T-helper 2 cell treated with Interferon-gamma antibody and Interleukin-4, amounts not matched to agents 5 μg/mL and 100 μg/mL, for 36 hours (primary cell): ENCODE measurements at regions not wholly inside any gene's neighbourhood (a gene's known extent, or its start where the extent isn't known, plus 50 kb on each side); places are given as distances from the start of the nearest gene placed in this dataset.

ENCODE experiments used
- DNase-seq: peaks from one replicate; pipeline ENCODE4 v3.0.0; 2021; ENCODE audit warnings: low spot score
- H3K27ac Mint-ChIP-seq: one replicate; pipeline ENCODE4 v1.8.0; 2021; ENCODE audit warnings: mild to moderate bottlenecking, mixed read lengths
- H3K27me3 Mint-ChIP-seq: one replicate; pipeline ENCODE4 v1.8.0; 2021; ENCODE audit warnings: low read depth, mixed read lengths
- H3K36me3 Mint-ChIP-seq: one replicate; pipeline ENCODE4 v1.8.0; 2021; ENCODE audit warnings: low read depth, mixed read lengths
- H3K4me1 Mint-ChIP-seq: one replicate; pipeline ENCODE4 v1.8.0; 2021; ENCODE audit warnings: low read depth, mixed read lengths
- H3K4me3 Mint-ChIP-seq: one replicate; pipeline ENCODE4 v1.8.0; 2022; ENCODE audit warnings: mild to moderate bottlenecking, moderate library complexity, mixed read lengths
- H3K9me3 Mint-ChIP-seq: one replicate; pipeline ENCODE4 v1.8.0; 2021; ENCODE audit warnings: mixed read lengths

- Mint-ChIP-seq H3K27ac (no peak overlapping the region), H3K27me3 (no peaks in the 10 kb centered on the region), H3K9me3 (peaks cover 47% of the 10 kb centered on the region), H3K4me3 (no peak overlapping the region), H3K36me3 (no peaks in the 10 kb centered on the region), H3K4me1 (no peaks in the 10 kb centered on the region)
- no peak for DNase-seq
Observed at GRCh38 chr16:64017796-64018195, 1104.1 kb downstream of the CDH11 start.

GRCh38 chr16:64013856-64014255 is 1108.0 kb downstream of the CDH11 start:
- H3K9me3 Mint-ChIP-seq, result peaks cover 57% of the 10 kb centered on the region
- H3K36me3 Mint-ChIP-seq, result no peaks in the 10 kb centered on the region
- no peaks in the 10 kb centered on the region for H3K4me1 Mint-ChIP-seq
- H3K27ac Mint-ChIP-seq, result no peak overlapping the region
- H3K4me3 Mint-ChIP-seq, result no peak overlapping the region
- H3K27me3 Mint-ChIP-seq, result no peaks in the 10 kb centered on the region
- no peak for DNase-seq

DNA sequence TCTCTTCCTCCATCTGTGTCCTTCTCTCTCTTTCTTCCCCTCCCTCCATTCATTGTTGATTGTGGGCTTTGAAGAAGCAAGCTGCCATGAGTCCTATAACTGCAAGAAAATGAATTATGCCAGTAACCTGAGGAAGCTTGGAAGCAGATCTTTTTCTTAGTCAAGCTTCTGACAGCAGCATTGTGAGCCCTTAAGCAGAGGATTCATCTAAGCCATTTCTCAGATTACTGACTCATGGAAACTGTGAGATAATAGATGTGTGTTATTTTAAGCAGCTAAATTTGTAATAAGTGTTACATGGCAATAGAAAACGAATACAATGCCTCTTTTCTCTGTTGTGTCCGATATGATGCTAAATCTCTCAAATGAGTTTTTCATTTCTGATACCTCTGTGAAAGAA is 1109.7 kb downstream of the CDH11 start:
- Mint-ChIP-seq H3K36me3 (no peaks in the 10 kb centered on the region), H3K4me1 (no peaks in the 10 kb centered on the region), H3K9me3 (peaks cover 64% of the 10 kb centered on the region), H3K27ac (no peak overlapping the region), H3K27me3 (no peaks in the 10 kb centered on the region), H3K4me3 (no peak overlapping the region)
- DNase-seq, result no peak

- Mint-ChIP-seq H3K36me3 (no peaks in the 10 kb centered on the region), H3K27ac (no peak overlapping the region), H3K27me3 (no peaks in the 10 kb centered on the region), H3K9me3 (peaks cover 59% of the 10 kb centered on the region), H3K4me3 (no peak overlapping the region), H3K4me1 (no peaks in the 10 kb centered on the region)
- DNase-seq, result no peak
Observed at GRCh38 chr16:64011650-64012049, 1110.2 kb downstream of the CDH11 start.

DNA sequence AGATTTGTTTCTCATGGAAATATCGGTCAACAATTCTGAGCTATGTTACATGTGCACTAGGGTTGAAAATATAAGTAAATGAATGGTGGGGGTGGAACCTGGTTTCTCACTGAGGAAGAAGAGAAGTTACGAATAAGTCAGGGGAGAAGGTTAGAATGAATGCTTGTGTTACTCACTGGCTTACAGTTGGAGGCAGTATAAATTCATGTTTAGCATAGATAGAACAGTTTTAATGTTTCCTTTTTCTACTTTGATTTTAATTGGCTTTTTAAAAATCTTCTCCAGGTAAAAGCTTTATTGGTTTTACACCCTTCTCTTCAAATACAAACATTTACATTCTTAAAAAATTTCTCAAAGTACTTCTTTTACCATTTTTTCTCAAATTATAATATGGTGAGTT is 1113.7 kb downstream of the CDH11 start:
- no peak overlapping the region for H3K4me3 Mint-ChIP-seq
- H3K9me3 Mint-ChIP-seq, result peaks cover 46% of the 10 kb centered on the region
- no peak overlapping the region for H3K27ac Mint-ChIP-seq
- H3K27me3 Mint-ChIP-seq, result no peaks in the 10 kb centered on the region
- no peaks in the 10 kb centered on the region for H3K4me1 Mint-ChIP-seq
- DNase-seq, result no peak
- H3K36me3 Mint-ChIP-seq, result no peaks in the 10 kb centered on the region

GRCh38 chr16:64004116-64004515 is 1117.7 kb downstream of the CDH11 start:
- Mint-ChIP-seq H3K4me1 (no peaks in the 10 kb centered on the region), H3K27ac (no peak overlapping the region), H3K4me3 (no peak overlapping the region), H3K27me3 (no peaks in the 10 kb centered on the region), H3K9me3 (peaks cover 46% of the 10 kb centered on the region), H3K36me3 (no peaks in the 10 kb centered on the region)
- DNase-seq, result no peak

DNA sequence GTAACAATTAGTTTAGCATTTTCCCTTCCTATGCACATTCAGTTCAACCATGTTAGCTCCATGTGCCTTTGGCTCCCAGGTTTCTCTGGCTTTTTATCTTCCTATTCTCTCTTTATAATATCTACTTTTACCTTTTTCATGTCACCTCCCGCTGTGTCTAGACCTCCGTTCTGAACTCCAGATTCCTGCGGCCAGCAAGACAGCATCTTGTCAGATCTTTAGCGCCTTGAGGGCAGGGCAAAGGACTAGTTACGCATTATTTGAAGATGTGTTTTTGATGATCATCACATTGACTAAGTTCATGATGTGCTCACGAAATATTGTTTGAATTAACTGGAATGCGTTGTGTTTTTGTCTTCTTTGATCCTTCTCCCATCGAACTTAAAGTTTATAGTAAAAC is 1126.8 kb downstream of the CDH11 start:
- Mint-ChIP-seq H3K4me3 (no peak overlapping the region), H3K9me3 (peaks cover 59% of the 10 kb centered on the region), H3K27me3 (no peaks in the 10 kb centered on the region), H3K27ac (no peak overlapping the region), H3K36me3 (no peaks in the 10 kb centered on the region), H3K4me1 (no peaks in the 10 kb centered on the region)
- DNase-seq, result no peak

DNA sequence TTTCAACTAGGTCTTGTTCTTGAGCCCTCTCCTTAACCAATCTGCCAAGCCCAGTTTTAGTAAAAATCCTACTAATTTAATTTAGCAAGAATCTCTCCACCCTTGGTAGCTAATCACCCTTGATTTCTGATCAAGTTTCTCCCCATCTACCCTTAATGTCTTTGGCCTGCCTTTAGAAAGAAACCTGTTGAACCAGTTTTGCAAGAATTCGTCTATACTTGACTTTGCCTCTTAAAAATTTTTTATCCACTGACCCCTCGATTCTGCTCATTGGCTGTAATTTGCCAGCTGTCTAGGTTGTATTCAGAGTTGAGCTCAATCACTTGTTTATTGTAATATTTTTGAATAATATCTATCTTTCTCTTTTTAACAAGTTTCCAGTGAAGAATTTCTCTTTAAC is 1138.5 kb downstream of the CDH11 start:
- H3K4me3 Mint-ChIP-seq, result no peak overlapping the region
- DNase-seq, result no peak
- H3K36me3 Mint-ChIP-seq, result no peaks in the 10 kb centered on the region
- H3K27ac Mint-ChIP-seq, result no peak overlapping the region
- H3K27me3 Mint-ChIP-seq, result no peaks in the 10 kb centered on the region
- no peaks in the 10 kb centered on the region for H3K4me1 Mint-ChIP-seq
- peaks cover 72% of the 10 kb centered on the region for H3K9me3 Mint-ChIP-seq

- no peak overlapping the region for H3K4me3 Mint-ChIP-seq
- H3K4me1 Mint-ChIP-seq, result no peaks in the 10 kb centered on the region
- H3K9me3 Mint-ChIP-seq, result peaks cover 74% of the 10 kb centered on the region
- DNase-seq, result no peak
- H3K27me3 Mint-ChIP-seq, result no peaks in the 10 kb centered on the region
- no peaks in the 10 kb centered on the region for H3K36me3 Mint-ChIP-seq
- H3K27ac Mint-ChIP-seq, result no peak overlapping the region
Observed at GRCh38 chr16:63982741-63983140, 1139.1 kb downstream of the CDH11 start.

GRCh38 chr16:63982110-63982509 is 1139.8 kb downstream of the CDH11 start:
- H3K27me3 Mint-ChIP-seq, result no peaks in the 10 kb centered on the region
- DNase-seq, result no peak
- H3K36me3 Mint-ChIP-seq, result no peaks in the 10 kb centered on the region
- H3K27ac Mint-ChIP-seq, result no peak overlapping the region
- peaks cover 70% of the 10 kb centered on the region for H3K9me3 Mint-ChIP-seq
- no peak overlapping the region for H3K4me3 Mint-ChIP-seq
- H3K4me1 Mint-ChIP-seq, result no peaks in the 10 kb centered on the region

- Mint-ChIP-seq H3K9me3 (peaks cover 65% of the 10 kb centered on the region), H3K4me3 (no peak overlapping the region), H3K36me3 (no peaks in the 10 kb centered on the region), H3K27ac (no peak overlapping the region), H3K27me3 (no peaks in the 10 kb centered on the region), H3K4me1 (no peaks in the 10 kb centered on the region)
- DNase-seq, result no peak
Observed at GRCh38 chr16:63981639-63982038, 1140.2 kb downstream of the CDH11 start.

- H3K4me3 Mint-ChIP-seq, result no peak overlapping the region
- DNase-seq, result no peak
- H3K27me3 Mint-ChIP-seq, result no peaks in the 10 kb centered on the region
- no peaks in the 10 kb centered on the region for H3K4me1 Mint-ChIP-seq
- no peaks in the 10 kb centered on the region for H3K36me3 Mint-ChIP-seq
- H3K27ac Mint-ChIP-seq, result no peak overlapping the region
- H3K9me3 Mint-ChIP-seq, result peaks cover 66% of the 10 kb centered on the region
Observed at GRCh38 chr16:63980763-63981162, 1141.1 kb downstream of the CDH11 start.

DNA sequence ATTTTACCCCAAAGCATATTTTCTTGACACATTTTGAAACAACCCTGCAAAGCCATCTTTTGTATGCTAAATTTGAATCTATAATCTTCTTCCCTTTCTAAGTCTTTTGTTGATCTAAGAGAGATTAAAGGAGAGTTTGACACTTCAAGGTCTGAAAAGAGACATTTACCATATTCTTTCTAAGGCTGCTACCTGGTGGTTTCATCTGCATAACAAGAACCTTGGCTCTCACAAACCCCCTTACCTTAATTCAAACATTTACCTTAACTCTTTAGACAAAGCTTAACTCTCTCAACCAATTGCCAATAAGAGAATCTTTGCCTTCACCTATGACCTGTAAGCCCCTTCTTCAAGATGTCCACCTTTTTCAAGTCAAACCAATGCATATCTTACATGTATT is 1143.6 kb downstream of the CDH11 start:
- Mint-ChIP-seq H3K27ac (no peak overlapping the region), H3K4me1 (no peaks in the 10 kb centered on the region), H3K9me3 (peaks cover 70% of the 10 kb centered on the region), H3K36me3 (no peaks in the 10 kb centered on the region), H3K4me3 (no peak overlapping the region), H3K27me3 (no peaks in the 10 kb centered on the region)
- DNase-seq, result no peak

DNA sequence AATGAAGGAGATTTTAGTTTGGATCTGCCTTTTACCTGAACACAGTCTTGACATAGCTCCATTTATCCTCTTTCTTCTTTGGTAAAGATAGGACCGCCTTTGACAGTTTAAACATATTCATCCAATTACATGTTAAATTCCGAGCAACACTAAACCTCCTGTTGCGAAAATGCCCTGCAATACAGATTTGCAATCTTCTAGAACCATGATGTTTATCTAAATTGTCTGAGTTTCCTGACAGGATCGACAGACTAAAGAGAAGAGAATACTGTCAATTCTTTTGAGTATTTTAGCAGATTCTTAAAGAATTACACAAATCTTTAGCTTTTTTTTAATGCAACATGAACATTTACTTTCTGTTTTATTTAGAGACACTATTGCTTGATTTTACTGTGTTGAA is 1145.5 kb downstream of the CDH11 start:
- Mint-ChIP-seq H3K36me3 (no peaks in the 10 kb centered on the region), H3K27me3 (no peaks in the 10 kb centered on the region), H3K4me3 (no peak overlapping the region), H3K4me1 (no peaks in the 10 kb centered on the region), H3K9me3 (peaks cover 68% of the 10 kb centered on the region), H3K27ac (no peak overlapping the region)
- no peak for DNase-seq

- Mint-ChIP-seq H3K4me1 (no peaks in the 10 kb centered on the region), H3K36me3 (no peaks in the 10 kb centered on the region), H3K27me3 (no peaks in the 10 kb centered on the region), H3K9me3 (peaks cover 64% of the 10 kb centered on the region), H3K27ac (no peak overlapping the region), H3K4me3 (no peak overlapping the region)
- DNase-seq, result no peak
Observed at GRCh38 chr16:63975669-63976068, 1146.2 kb downstream of the CDH11 start.
